Tibial artery (tissue), 4 donors: ENCODE measurements at regions not wholly inside any gene's neighbourhood (a gene's known extent, or its start where the extent isn't known, plus 50 kb on each side); places are given as distances from the start of the nearest gene placed in this dataset.
"Not testable (repeated sequence)": the region's sequence is repeated elsewhere in the genome, so short reads cannot be mapped to it uniquely, and the experiment has no call there.

Experiments used
- DNase-seq, 2 donors: peaks; one replicate each; pipeline ENCODE4 v3.0.0-alpha.2; 2019
- H3K27ac ChIP-seq, 2 donors: fragments of 200-600 bp; sonication (generic) in 1 of 2; 1 replicate in 1 of 2; 2 replicates in 1 of 2; pipeline ENCODE4 v1.5.1; 2018 to 2019; ENCODE audit warnings: mild to moderate bottlenecking in 1 of 2
- H3K27me3 ChIP-seq, 2 donors: fragments of 200-600 bp; sonication (generic) in 1 of 2; one replicate each; pipeline versions ENCODE4 v1.5.1 to v1.6.0; 2016 to 2019
- H3K36me3 ChIP-seq, 3 donors: fragments of 200-600 bp; sonication (generic) in 2 of 3; one replicate each; pipeline ENCODE4 v1.5.1; 2016 to 2019; ENCODE audit warnings: mild to moderate bottlenecking in 2 of 3
- H3K4me1 ChIP-seq, 4 donors: fragments of 200-600 bp; sonication (generic) in 2 of 4; 1 replicate in 3 of 4; 2 replicates in 1 of 4; pipeline ENCODE4 v1.5.1; 2016 to 2019
- H3K4me3 ChIP-seq, 2 donors: fragments of 200-600 bp; sonication (generic) in 1 of 2; 1 replicate in 1 of 2; 2 replicates in 1 of 2; pipeline ENCODE4 v1.5.1; 2018 to 2019; ENCODE audit warnings: mild to moderate bottlenecking in 2 of 2
- H3K9me3 ChIP-seq, 3 donors: fragments of 200-600 bp; sonication (generic) in 1 of 3; one replicate each; pipeline ENCODE4 v1.5.1; 2016 to 2019
- intact Hi-C: fragments of 100-400 bp; cut with DNase I; formaldehyde crosslinking; loops from one replicate; pipeline ENCODE4 v1.15.0; 2023; ENCODE audit warnings: low total_unique reads
- TF ChIP-seq, protein P1 (sequence below), 2 experiments: fragments of 200-600 bp in 1 of 2; fragments of 450-650 bp in 1 of 2; IDR thresholded peaks; one replicate each; pipeline ENCODE4 v1.5.1; 2017 to 2019; ENCODE audit warnings: antibody characterized with exemption in 2 of 2, mild to moderate bottlenecking in 1 of 2, moderate library complexity in 1 of 2

GRCh38 chr1:187733232-187733631 is 904.5 kb downstream of the PLA2G4A start:
- no peak overlapping the region for H3K27ac ChIP-seq
- H3K27me3 ChIP-seq = no peaks in the 10 kb centered on the region
- no peaks in the 10 kb centered on the region for H3K9me3 ChIP-seq
- intact Hi-C loops = no loop called here
- H3K36me3 ChIP-seq = no peaks in the 10 kb centered on the region
- no peaks in the 10 kb centered on the region for H3K4me1 ChIP-seq
- H3K4me3 ChIP-seq = no peak overlapping the region
- DNase-seq = no peak
- TF ChIP-seq, protein P1, sequence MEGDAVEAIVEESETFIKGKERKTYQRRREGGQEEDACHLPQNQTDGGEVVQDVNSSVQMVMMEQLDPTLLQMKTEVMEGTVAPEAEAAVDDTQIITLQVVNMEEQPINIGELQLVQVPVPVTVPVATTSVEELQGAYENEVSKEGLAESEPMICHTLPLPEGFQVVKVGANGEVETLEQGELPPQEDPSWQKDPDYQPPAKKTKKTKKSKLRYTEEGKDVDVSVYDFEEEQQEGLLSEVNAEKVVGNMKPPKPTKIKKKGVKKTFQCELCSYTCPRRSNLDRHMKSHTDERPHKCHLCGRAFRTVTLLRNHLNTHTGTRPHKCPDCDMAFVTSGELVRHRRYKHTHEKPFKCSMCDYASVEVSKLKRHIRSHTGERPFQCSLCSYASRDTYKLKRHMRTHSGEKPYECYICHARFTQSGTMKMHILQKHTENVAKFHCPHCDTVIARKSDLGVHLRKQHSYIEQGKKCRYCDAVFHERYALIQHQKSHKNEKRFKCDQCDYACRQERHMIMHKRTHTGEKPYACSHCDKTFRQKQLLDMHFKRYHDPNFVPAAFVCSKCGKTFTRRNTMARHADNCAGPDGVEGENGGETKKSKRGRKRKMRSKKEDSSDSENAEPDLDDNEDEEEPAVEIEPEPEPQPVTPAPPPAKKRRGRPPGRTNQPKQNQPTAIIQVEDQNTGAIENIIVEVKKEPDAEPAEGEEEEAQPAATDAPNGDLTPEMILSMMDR (IDR thresholded peaks at IDR 0.05) = no peak

GRCh38 chr1:187734427-187734826 is 905.7 kb downstream of the PLA2G4A start:
- H3K36me3 ChIP-seq = no peaks in the 10 kb centered on the region
- no peak for DNase-seq

DNA sequence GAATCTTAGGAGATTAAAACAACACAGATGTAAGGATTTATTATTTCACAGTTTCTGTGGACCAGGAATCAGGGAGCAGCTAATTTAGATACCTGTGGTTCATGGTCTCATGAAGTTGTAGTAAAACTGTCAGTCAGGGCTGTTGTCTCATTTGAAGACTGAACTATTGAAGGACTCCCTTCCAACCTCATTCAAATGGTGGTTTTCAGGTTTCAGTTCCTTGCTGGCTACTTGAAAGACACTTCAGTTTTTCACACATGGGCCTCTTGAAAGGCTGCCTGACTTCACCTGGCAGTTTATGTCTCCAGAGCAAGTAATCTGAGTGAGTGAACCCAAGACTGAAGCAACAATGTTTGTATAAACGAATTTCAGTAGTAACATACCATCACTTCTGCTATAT is 915.9 kb downstream of the PLA2G4A start:
- intact Hi-C loops = no loop called here
- TF ChIP-seq, protein P1 (IDR thresholded peaks at IDR 0.05) = no peak
- H3K27ac ChIP-seq = no peak overlapping the region
- H3K9me3 ChIP-seq = no peaks in the 10 kb centered on the region
- no peak overlapping the region for H3K4me3 ChIP-seq
- DNase-seq = no peak
- no peaks in the 10 kb centered on the region for H3K4me1 ChIP-seq
- H3K36me3 ChIP-seq = no peaks in the 10 kb centered on the region
- H3K27me3 ChIP-seq = no peaks in the 10 kb centered on the region

More at GRCh38 chr1:187734427-187734826, 905.7 kb downstream of the PLA2G4A start:
- no peak overlapping the region for H3K4me3 ChIP-seq
- no peaks in the 10 kb centered on the region for H3K4me1 ChIP-seq
- TF ChIP-seq, protein P1 (IDR thresholded peaks at IDR 0.05) = no peak
- no peak overlapping the region for H3K27ac ChIP-seq
- intact Hi-C loops = no loop called here
- no peaks in the 10 kb centered on the region for H3K27me3 ChIP-seq
- H3K9me3 ChIP-seq = no peaks in the 10 kb centered on the region

- no peaks in the 10 kb centered on the region for H3K9me3 ChIP-seq
- no peaks in the 10 kb centered on the region for H3K4me1 ChIP-seq
- intact Hi-C loops = no loop called here
- no peak for DNase-seq
- H3K4me3 ChIP-seq = no peak overlapping the region
- H3K36me3 ChIP-seq = no peaks in the 10 kb centered on the region
- H3K27me3 ChIP-seq = no peaks in the 10 kb centered on the region
- TF ChIP-seq, protein P1 (IDR thresholded peaks at IDR 0.05) = no peak
- no peak overlapping the region for H3K27ac ChIP-seq
These were observed 926.8 kb downstream of the PLA2G4A start for GRCh38 chr1:187755536-187755935.

GRCh38 chr1:187756684-187757083 is 927.9 kb downstream of the PLA2G4A start:
- H3K4me3 ChIP-seq, DNase-seq, H3K4me1 ChIP-seq, H3K36me3 ChIP-seq, intact Hi-C loops, H3K27ac ChIP-seq, H3K9me3 ChIP-seq, H3K27me3 ChIP-seq: not testable (repeated sequence)

- H3K9me3 ChIP-seq = no peaks in the 10 kb centered on the region
- H3K4me1 ChIP-seq = no peaks in the 10 kb centered on the region
- H3K27ac ChIP-seq = no peak overlapping the region
- H3K4me3 ChIP-seq = no peak overlapping the region
- H3K27me3 ChIP-seq = no peaks in the 10 kb centered on the region
- intact Hi-C loops = no loop called here
- no peaks in the 10 kb centered on the region for H3K36me3 ChIP-seq
- TF ChIP-seq, protein P1 (IDR thresholded peaks at IDR 0.05) = no peak
- DNase-seq = no peak
These were observed 931.1 kb downstream of the PLA2G4A start for GRCh38 chr1:187759825-187760333.
